ENCODE measurements at regions not wholly inside any gene's neighbourhood (a gene's known extent, or its start where the extent isn't known, plus 50 kb on each side); places are given as distances from the start of the nearest gene placed in this dataset.

DNA sequence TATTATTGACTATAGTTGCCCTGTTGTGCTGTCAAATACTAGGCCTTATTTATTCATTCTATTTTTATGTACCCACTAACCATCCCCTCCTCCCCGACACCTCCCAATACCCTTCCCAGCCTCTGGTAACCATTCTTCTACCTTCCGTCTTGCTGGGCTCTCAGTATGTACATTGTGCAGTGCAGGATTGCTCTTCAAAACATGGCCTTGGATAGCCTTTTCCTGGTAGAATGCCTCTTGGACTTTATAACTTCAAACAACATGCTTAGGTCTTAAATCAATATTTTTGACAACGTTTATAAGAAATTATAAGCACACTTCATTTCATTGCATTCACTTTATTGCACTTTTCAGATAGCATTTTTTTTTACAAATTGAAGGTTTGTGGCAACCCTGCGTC is 172.6 kb upstream of the ACTBL2 start:
- TF ChIP-seq, protein P1, sequence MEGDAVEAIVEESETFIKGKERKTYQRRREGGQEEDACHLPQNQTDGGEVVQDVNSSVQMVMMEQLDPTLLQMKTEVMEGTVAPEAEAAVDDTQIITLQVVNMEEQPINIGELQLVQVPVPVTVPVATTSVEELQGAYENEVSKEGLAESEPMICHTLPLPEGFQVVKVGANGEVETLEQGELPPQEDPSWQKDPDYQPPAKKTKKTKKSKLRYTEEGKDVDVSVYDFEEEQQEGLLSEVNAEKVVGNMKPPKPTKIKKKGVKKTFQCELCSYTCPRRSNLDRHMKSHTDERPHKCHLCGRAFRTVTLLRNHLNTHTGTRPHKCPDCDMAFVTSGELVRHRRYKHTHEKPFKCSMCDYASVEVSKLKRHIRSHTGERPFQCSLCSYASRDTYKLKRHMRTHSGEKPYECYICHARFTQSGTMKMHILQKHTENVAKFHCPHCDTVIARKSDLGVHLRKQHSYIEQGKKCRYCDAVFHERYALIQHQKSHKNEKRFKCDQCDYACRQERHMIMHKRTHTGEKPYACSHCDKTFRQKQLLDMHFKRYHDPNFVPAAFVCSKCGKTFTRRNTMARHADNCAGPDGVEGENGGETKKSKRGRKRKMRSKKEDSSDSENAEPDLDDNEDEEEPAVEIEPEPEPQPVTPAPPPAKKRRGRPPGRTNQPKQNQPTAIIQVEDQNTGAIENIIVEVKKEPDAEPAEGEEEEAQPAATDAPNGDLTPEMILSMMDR (IDR thresholded peaks at IDR 0.05 in 4 of 5, conservative IDR thresholded peaks at IDR 0.05 in 1 of 5): no peak
- TF ChIP-seq POLR2A (IDR thresholded peaks at IDR 0.05): no peak
